Peyer's patch (tissue), 4 donors: ENCODE measurements at regions not wholly inside any gene's neighbourhood (a gene's known extent, or its start where the extent isn't known, plus 50 kb on each side); places are given as distances from the start of the nearest gene placed in this dataset.

Experiments used
- DNase-seq, 3 donors: peaks; one replicate each; pipeline ENCODE4 v3.0.0-alpha.2; 2017 to 2019
- H3K27ac ChIP-seq, 4 donors: fragments of 200-600 bp; sonication (generic); one replicate each; pipeline ENCODE4 v1.5.1; 2016 to 2019
- H3K27me3 ChIP-seq, 2 donors: fragments of 200-600 bp; sonication (generic); one replicate each; pipeline ENCODE4 v1.5.1; 2019
- H3K36me3 ChIP-seq, 3 donors: fragments of 200-600 bp; sonication (generic); one replicate each; pipeline ENCODE4 v1.5.1; 2016 to 2019
- H3K4me1 ChIP-seq, 4 donors: fragments of 200-600 bp; sonication (generic); one replicate each; pipeline ENCODE4 v1.5.1; 2016 to 2019
- H3K4me3 ChIP-seq, 4 donors: fragments of 200-600 bp; sonication (generic); 1 replicate in 3 of 4; 2 replicates in 1 of 4; pipeline ENCODE4 v1.5.1; 2016 to 2019; ENCODE audit warnings: mild to moderate bottlenecking in 1 of 4
- H3K9me3 ChIP-seq, 4 donors: fragments of 200-600 bp; sonication (generic); one replicate each; pipeline ENCODE4 v1.5.1; 2016 to 2019; ENCODE audit warnings: mild to moderate bottlenecking in 1 of 4
- POLR2A ChIP-seq, 2 donors: fragments of 450-650 bp; IDR thresholded peaks; one replicate each; pipeline ENCODE4 v1.5.1; 2017; ENCODE audit warnings: antibody characterized with exemption in 2 of 2, mild to moderate bottlenecking in 2 of 2, moderate library complexity in 2 of 2
- TF ChIP-seq, protein P1 (sequence below), 6 experiments: fragments of 450-650 bp in 4 of 6; fragments of 200-600 bp in 2 of 6; sonication (generic) in 1 of 6; IDR thresholded peaks; one replicate each; pipeline ENCODE4 v1.5.1; 2017 to 2019; ENCODE audit warnings: antibody characterized with exemption in 6 of 6, mild to moderate bottlenecking in 3 of 6, moderate library complexity in 1 of 6

DNA sequence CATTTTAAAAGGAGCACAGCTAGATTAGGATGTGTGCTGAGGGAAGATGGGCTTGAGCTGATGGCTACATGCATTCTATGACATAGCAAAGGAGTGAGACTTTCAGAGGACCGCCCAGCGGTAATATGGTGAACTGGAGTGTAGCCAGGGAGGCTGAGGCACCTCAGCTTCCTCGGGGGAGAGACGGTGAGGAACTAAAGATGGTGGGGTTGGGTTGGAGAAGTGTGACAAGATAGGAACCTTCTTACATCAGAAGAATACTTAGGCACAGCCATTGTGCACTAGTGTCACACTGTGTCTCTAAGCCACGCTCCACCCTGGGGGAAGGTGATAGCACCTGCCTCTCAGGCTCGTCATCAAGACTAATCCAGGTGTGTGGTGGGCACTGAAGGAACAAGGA is 118.0 kb upstream of the IRX2 start:
- H3K4me1 ChIP-seq = no peaks in the 10 kb centered on the region
- H3K9me3 ChIP-seq = no peaks in the 10 kb centered on the region
- H3K27me3 ChIP-seq = no peaks in the 10 kb centered on the region
- H3K4me3 ChIP-seq = no peak overlapping the region
- H3K27ac ChIP-seq = no peak overlapping the region
- H3K36me3 ChIP-seq = no peaks in the 10 kb centered on the region
- no peak for TF ChIP-seq POLR2A (IDR thresholded peaks at IDR 0.05)
- DNase-seq = no peak

DNA sequence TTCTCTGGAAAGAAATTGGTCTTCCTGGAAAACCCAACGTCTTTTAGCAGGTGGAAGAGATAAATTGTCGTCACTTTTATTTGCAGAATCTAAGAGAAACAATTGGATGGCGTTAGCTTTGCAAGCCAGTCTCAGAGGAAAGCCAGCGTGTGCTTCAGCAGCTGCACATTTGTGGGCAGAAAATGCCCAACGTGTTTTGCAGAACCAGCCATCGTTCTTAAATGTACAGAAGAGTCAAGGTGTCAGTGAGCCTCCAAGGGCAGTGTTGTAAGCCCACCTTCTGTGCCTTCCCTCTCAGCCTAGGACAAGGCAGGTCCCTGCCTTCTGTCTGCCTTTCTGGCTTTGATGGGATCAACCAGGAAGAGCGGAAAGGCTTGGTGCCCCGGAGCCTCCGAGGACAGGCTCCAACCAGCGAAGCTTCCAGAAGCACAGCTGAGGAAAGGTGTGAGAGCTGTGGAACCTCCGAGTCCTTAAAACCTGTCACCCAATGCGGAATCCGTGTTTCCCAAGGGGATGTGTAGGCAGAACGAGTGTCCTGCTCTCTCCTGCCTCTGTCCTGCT is 116.0 kb upstream of the IRX2 start:
- no peak for DNase-seq
- no peaks in the 10 kb centered on the region for H3K27me3 ChIP-seq
- no peaks in the 10 kb centered on the region for H3K36me3 ChIP-seq
- H3K9me3 ChIP-seq = no peaks in the 10 kb centered on the region
- TF ChIP-seq, protein P1, sequence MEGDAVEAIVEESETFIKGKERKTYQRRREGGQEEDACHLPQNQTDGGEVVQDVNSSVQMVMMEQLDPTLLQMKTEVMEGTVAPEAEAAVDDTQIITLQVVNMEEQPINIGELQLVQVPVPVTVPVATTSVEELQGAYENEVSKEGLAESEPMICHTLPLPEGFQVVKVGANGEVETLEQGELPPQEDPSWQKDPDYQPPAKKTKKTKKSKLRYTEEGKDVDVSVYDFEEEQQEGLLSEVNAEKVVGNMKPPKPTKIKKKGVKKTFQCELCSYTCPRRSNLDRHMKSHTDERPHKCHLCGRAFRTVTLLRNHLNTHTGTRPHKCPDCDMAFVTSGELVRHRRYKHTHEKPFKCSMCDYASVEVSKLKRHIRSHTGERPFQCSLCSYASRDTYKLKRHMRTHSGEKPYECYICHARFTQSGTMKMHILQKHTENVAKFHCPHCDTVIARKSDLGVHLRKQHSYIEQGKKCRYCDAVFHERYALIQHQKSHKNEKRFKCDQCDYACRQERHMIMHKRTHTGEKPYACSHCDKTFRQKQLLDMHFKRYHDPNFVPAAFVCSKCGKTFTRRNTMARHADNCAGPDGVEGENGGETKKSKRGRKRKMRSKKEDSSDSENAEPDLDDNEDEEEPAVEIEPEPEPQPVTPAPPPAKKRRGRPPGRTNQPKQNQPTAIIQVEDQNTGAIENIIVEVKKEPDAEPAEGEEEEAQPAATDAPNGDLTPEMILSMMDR (IDR thresholded peaks at IDR 0.05) = no peak
- TF ChIP-seq POLR2A (IDR thresholded peaks at IDR 0.05) = no peak
- H3K4me3 ChIP-seq = no peak overlapping the region
- H3K4me1 ChIP-seq = no peaks in the 10 kb centered on the region
- no peak overlapping the region for H3K27ac ChIP-seq

DNA sequence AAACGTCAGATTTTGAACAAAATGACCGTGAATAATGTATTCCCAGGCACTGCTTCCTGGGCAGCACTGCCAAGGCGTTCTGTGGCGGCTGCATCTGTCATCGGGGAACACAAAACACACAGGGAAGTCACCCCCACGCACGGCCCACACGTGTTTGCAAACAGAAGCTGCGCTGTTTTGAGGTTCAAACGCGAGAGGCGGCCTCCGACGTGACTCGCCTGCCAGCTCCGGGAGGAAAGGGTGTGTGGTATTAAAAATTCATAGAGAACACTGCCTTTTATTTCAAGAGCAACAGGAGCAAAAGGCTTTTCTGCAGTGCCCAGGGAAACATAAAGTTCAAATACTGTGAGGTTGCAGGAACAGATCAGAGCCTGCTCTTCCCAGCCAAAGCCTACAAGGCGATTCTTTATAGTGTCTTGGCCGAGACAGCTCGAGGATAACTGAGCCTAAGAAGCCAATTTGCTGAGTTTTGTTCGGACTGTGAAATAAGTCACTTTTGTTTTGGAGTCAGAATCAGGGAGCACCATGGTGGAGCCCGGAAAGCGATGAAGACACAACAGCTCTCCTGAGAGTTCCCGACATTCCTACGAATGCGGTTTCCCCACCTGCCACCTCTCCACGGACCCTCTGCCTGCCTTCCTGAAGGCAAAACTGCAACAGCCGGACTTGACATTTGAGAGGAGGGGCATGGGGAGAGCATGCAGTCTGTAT is 115.3 kb upstream of the IRX2 start:
- Histone ChIP-seq H3K4me1 (no peaks in the 10 kb centered on the region), H3K36me3 (no peaks in the 10 kb centered on the region), H3K27me3 (no peaks in the 10 kb centered on the region), H3K9me3 (no peaks in the 10 kb centered on the region), H3K27ac (no peak overlapping the region), H3K4me3 (no peak overlapping the region)
- TF ChIP-seq, protein P1 (IDR thresholded peaks at IDR 0.05) = no peak
- TF ChIP-seq POLR2A (IDR thresholded peaks at IDR 0.05) = no peak
- no peak for DNase-seq

DNA sequence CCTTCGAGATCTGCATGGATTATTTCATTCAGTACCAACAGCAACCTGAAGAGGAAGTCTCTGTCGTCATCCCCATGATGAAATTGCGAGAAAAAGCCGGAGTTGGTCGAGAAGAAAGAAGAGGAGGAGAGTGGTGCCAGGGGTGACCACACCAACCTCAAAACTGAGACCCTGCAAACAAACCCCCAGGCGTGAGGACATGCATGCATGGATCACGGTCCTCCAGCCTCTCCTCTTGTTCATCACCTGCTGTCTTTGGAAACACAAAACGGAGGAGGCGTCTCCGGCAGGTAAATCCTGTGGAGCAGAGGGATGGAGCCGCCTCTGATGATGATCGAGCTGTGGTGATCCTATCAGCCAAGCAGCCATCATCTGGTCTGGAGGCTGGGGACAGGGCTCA is 114.4 kb upstream of the IRX2 start:
- TF ChIP-seq, protein P1 (IDR thresholded peaks at IDR 0.05) = no peak
- no peaks in the 10 kb centered on the region for H3K36me3 ChIP-seq

DNA sequence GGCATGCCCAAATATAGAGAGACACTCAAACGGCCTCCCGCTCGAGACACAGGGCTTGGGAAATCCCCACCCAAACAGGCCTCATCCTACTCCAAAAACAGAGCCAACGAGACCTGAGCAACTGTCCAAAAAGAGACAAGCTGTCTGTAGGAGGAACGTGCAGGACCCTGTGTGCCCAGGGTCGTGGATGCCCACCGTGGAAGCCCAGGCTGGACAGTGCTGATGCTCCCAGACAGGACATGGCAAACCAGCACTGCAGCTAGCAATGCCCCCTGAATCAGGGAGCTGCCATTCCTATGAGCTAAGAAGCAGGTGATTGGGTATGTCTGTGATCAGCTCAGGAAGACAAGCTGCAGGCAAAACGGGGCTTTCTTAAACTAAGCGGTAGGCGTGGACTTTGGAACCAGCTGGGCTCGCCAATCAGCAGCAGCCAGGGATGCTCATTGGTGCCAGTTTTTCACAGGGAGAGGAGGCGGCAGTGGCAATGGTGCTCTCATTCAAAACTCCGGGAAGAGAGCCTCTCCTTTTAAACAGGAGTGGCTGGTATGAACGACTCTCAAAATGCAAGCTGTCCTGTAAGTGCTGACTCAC is 113.1 kb upstream of the IRX2 start:
- no peak for DNase-seq
- no peaks in the 10 kb centered on the region for H3K9me3 ChIP-seq
- no peak for TF ChIP-seq POLR2A (IDR thresholded peaks at IDR 0.05)
- TF ChIP-seq, protein P1 (IDR thresholded peaks at IDR 0.05) = no peak

More for the DNA sequence above, 114.4 kb upstream of the IRX2 start:
- DNase-seq = no peak
- H3K27me3 ChIP-seq = no peaks in the 10 kb centered on the region
- no peaks in the 10 kb centered on the region for H3K4me1 ChIP-seq
- H3K9me3 ChIP-seq = no peaks in the 10 kb centered on the region
- H3K4me3 ChIP-seq = no peak overlapping the region
- no peak overlapping the region for H3K27ac ChIP-seq

DNA sequence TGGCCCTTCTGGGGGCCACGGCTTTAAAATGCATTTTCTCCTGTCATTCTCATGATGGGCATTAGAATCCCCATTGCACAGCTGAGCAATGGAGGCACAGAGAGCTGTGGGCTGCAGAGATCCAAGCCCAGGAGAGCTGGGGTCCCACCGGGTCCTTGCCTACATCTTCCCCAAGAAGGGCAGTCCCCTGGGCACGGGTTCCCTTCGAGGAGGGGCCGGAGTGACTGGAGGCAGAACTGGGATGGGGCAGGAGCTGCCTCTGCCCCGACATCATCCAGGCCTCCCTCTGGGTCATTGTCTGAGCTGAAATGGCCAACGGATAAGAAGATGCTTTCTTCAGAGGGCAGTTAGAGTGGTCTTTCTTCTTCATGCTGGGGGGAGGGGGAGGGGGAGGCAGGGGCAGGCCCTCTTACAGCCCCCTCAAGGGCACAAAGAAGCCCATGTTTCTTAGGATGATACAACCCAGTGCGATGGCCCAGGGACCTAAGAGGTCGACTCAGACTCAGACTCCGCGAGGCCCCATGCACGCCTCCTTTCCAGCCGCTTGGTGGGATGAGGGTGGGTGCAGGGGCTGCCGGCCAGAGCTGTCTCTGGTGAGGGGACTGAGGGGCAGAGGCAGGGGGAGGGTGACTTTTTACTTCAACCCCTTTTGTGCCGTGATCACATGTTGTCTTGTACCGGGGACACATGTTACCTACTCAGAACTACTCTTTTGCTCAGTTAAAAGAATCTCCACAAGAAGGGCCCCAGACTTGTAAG is 112.4 kb upstream of the IRX2 start:
- Histone ChIP-seq H3K4me3 (no peak overlapping the region), H3K9me3 (no peaks in the 10 kb centered on the region), H3K36me3 (no peaks in the 10 kb centered on the region), H3K4me1 (no peaks in the 10 kb centered on the region), H3K27ac (no peak overlapping the region), H3K27me3 (no peaks in the 10 kb centered on the region)
- no peak for DNase-seq
- TF ChIP-seq, protein P1 (IDR thresholded peaks at IDR 0.05) = no peak
- no peak for TF ChIP-seq POLR2A (IDR thresholded peaks at IDR 0.05)

More for the DNA sequence above, 113.1 kb upstream of the IRX2 start:
- no peaks in the 10 kb centered on the region for H3K27me3 ChIP-seq
- H3K4me3 ChIP-seq = no peak overlapping the region
- no peaks in the 10 kb centered on the region for H3K4me1 ChIP-seq
- no peak overlapping the region for H3K27ac ChIP-seq
- H3K36me3 ChIP-seq = no peaks in the 10 kb centered on the region
